ENCODE measurements at regions not wholly inside any gene's neighbourhood (a gene's known extent, or its start where the extent isn't known, plus 50 kb on each side); places are given as distances from the start of the nearest gene placed in this dataset.

DNA sequence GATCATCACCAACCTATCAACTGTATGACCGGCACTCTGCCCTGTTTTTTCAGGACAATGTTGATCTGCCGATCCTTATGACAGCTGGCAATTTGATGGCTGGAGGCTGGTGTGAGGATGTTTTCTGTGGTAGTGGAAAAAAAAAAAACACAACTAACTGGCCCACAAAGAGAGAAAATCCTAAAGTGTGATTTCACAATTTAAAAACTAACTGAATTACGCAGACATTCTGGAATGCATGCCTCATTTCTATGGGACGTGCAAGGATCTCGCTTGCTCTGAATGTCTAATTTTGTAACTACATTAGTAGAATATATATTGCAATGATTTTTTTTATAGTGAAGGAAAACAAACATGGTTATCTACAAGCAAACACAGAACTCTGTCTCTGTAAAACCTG lies 590.5 kb downstream of the ETS1 start:
- H3K4me3 ChIP-seq = no peak overlapping the region
- no peak for DNase-seq
- no peaks in the 10 kb centered on the region for H3K36me3 ChIP-seq
- H3K9me3 ChIP-seq = no peaks in the 10 kb centered on the region
- no peaks in the 10 kb centered on the region for H3K4me1 ChIP-seq
- TF ChIP-seq, protein P1, sequence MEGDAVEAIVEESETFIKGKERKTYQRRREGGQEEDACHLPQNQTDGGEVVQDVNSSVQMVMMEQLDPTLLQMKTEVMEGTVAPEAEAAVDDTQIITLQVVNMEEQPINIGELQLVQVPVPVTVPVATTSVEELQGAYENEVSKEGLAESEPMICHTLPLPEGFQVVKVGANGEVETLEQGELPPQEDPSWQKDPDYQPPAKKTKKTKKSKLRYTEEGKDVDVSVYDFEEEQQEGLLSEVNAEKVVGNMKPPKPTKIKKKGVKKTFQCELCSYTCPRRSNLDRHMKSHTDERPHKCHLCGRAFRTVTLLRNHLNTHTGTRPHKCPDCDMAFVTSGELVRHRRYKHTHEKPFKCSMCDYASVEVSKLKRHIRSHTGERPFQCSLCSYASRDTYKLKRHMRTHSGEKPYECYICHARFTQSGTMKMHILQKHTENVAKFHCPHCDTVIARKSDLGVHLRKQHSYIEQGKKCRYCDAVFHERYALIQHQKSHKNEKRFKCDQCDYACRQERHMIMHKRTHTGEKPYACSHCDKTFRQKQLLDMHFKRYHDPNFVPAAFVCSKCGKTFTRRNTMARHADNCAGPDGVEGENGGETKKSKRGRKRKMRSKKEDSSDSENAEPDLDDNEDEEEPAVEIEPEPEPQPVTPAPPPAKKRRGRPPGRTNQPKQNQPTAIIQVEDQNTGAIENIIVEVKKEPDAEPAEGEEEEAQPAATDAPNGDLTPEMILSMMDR (IDR thresholded peaks at IDR 0.05) = no peak
- H3K27me3 ChIP-seq = no peaks in the 10 kb centered on the region
- intact Hi-C loops (cut with DNase I; ENCODE audit: low total_unique reads) = no loop called here
- H3K27ac ChIP-seq = no peak overlapping the region

DNA sequence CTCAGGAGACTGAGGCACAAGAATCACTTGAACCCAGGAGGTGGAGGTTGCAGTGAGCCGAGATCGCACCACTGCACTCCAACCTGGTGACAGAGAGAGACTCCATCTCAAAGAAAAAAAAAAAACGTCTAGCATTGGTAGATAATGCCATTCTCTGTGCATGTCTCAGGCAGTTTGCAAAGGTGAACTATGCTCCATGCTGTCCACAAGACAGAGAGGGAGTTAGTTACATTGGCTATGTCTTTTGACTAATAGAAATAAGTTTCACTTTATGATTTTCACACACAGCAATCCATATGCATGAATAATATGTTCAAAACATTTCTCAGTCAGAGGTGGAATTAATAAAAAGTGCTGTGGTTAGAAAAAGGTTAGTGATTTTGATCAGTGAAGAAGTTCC lies 591.4 kb downstream of the ETS1 start:
- no peaks in the 10 kb centered on the region for H3K9me3 ChIP-seq
- H3K27ac ChIP-seq = no peak overlapping the region
- TF ChIP-seq, protein P1 (IDR thresholded peaks at IDR 0.05) = no peak
- H3K4me3 ChIP-seq = no peak overlapping the region
- intact Hi-C loops (cut with DNase I; ENCODE audit: low total_unique reads) = no loop called here
- H3K4me1 ChIP-seq = no peaks in the 10 kb centered on the region
- H3K36me3 ChIP-seq = no peaks in the 10 kb centered on the region
- no peak for DNase-seq
- no peaks in the 10 kb centered on the region for H3K27me3 ChIP-seq

DNA sequence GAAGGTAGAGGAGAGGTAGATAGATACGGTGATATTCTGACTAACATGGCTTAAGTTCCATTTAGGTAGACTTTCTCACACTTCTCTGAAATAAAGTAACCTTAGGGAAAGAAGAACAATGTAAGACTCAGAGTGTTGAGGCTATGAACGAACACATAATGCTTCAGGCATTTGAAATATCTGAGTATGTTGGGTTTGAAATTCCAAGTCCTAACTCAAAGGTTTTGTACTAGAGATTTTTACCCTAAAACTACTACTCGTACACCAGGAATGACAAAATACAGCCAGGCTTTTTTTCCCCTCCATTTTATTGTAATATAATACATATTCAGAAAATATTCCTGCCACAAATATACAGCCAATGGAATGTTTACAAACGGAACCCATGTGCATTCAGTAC lies 592.6 kb downstream of the ETS1 start:
- TF ChIP-seq, protein P1 (IDR thresholded peaks at IDR 0.05) = no peak
- Histone ChIP-seq H3K36me3 (no peaks in the 10 kb centered on the region), H3K27ac (no peak overlapping the region), H3K9me3 (no peaks in the 10 kb centered on the region), H3K4me3 (no peak overlapping the region), H3K4me1 (no peaks in the 10 kb centered on the region), H3K27me3 (no peaks in the 10 kb centered on the region)
- DNase-seq = no peak
- intact Hi-C loops (cut with DNase I; ENCODE audit: low total_unique reads) = no loop called here

DNA sequence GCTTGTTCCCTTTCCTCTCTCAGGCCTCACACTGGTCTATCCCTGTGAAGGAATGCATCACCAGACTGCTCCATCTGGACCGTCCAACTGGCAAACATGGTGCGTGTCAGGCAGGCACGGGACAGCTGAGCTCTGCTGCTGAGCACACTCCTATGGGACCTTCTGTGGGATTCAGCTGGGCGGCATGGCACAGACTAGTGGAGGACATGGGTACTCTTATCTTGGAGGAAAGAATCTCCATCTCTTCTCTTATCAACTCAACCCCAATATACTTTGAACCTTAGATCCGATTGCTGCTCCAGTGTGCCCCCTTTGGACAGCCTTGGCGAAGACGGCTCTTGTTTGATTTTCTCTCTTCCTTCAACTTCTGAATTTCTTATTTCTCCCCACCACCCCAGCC lies 593.6 kb downstream of the ETS1 start:
- DNase-seq = no peak
- Histone ChIP-seq H3K27ac (no peak overlapping the region), H3K27me3 (no peaks in the 10 kb centered on the region), H3K36me3 (no peaks in the 10 kb centered on the region), H3K4me1 (no peaks in the 10 kb centered on the region), H3K4me3 (no peak overlapping the region), H3K9me3 (no peaks in the 10 kb centered on the region)
- TF ChIP-seq, protein P1 (IDR thresholded peaks at IDR 0.05) = no peak
- intact Hi-C loops (cut with DNase I; ENCODE audit: low total_unique reads) = no loop called here

DNA sequence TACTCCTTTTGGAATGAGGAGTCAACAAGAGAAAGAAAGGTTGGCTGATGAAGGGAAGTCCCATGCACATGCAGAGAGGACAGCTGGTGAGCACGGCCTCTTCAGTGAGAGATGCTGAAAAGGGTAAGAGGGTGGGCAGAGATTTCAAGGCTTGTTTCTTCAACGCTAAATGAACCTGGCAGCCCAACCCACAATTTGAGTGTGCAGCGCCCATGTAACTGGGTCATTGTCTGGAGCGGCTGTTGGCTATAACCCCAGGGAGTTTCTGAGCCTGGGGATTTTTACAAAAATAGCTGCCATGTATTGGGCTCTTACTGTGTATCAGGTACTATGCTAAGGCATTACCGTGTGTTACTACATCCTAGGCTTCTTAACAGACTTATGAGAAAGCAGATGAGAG lies 594.1 kb downstream of the ETS1 start:
- H3K36me3 ChIP-seq = no peaks in the 10 kb centered on the region
- TF ChIP-seq, protein P1 (IDR thresholded peaks at IDR 0.05) = no peak
- H3K4me3 ChIP-seq = no peak overlapping the region
- H3K27me3 ChIP-seq = no peaks in the 10 kb centered on the region
- DNase-seq = no peak
- no peak overlapping the region for H3K27ac ChIP-seq
- no peaks in the 10 kb centered on the region for H3K9me3 ChIP-seq
- intact Hi-C loops (cut with DNase I; ENCODE audit: low total_unique reads) = no loop called here
- H3K4me1 ChIP-seq = no peaks in the 10 kb centered on the region

DNA sequence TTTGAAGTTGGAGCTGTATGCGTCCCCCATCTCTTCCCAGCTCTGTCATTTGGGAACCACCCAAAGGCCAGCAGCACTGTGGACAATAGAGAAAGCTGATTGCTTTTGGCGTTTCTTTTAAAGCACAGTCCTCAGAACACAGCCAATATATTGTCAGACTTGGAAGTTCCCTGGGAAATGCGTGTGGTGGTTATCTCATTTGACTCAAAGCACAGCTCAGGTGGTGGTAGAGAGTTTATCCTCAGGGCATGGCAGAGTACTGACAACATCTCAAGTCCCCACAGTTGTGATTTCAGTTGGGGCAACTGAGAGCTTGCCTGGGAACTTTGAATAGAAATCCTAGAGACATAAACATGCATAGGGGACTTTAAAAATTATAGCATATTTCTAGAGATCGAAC lies 601.3 kb downstream of the ETS1 start:
- no peaks in the 10 kb centered on the region for H3K27me3 ChIP-seq
- TF ChIP-seq, protein P1 (IDR thresholded peaks at IDR 0.05) = no peak
- no peaks in the 10 kb centered on the region for H3K36me3 ChIP-seq
- no peak overlapping the region for H3K4me3 ChIP-seq
- no peak overlapping the region for H3K27ac ChIP-seq
- intact Hi-C loops (cut with DNase I; ENCODE audit: low total_unique reads) = no loop called here
- no peaks in the 10 kb centered on the region for H3K4me1 ChIP-seq
- no peaks in the 10 kb centered on the region for H3K9me3 ChIP-seq
- no peak for DNase-seq

Data from tibial artery (tissue), 4 donors.